Sigmoid colon (tissue), 6 donors: ENCODE measurements at regions not wholly inside any gene's neighbourhood (a gene's known extent, or its start where the extent isn't known, plus 50 kb on each side); places are given as distances from the start of the nearest gene placed in this dataset.

Experiments
- DNase-seq: peaks from one replicate; pipeline ENCODE4 v3.0.0-alpha.2; 2019
- H3K27ac ChIP-seq, 4 donors: fragments of 200-600 bp; sonication (generic); one replicate each; pipeline ENCODE4 v1.5.1; 2016 to 2019; ENCODE audit warnings: mild to moderate bottlenecking in 1 of 4
- H3K27me3 ChIP-seq, 3 donors: fragments of 200-600 bp; sonication (generic); one replicate each; pipeline ENCODE4 v1.5.1; 2019; ENCODE audit warnings: mild to moderate bottlenecking in 1 of 3
- H3K36me3 ChIP-seq, 4 donors: fragments of 200-600 bp; sonication (generic); one replicate each; pipeline ENCODE4 v1.5.1; 2016 to 2019
- H3K4me1 ChIP-seq, 4 donors: fragments of 200-600 bp; sonication (generic); one replicate each; pipeline ENCODE4 v1.5.1; 2017 to 2019
- H3K4me3 ChIP-seq, 4 donors: fragments of 200-600 bp; sonication (generic); one replicate each; pipeline ENCODE4 v1.5.1; 2017 to 2019; ENCODE audit warnings: mild to moderate bottlenecking in 2 of 4, moderate library complexity in 1 of 4
- H3K9me3 ChIP-seq, 4 donors: fragments of 200-600 bp in 3 of 4; sonication (generic) in 3 of 4; one replicate each; pipeline versions ENCODE4 v1.5.1 to v1.6.1; 2013 to 2019
- EP300 ChIP-seq, 4 donors: sonication (generic); formaldehyde crosslinking; IDR thresholded peaks; one replicate each; pipeline ENCODE4 v1.6.1; 2017; ENCODE audit warnings: antibody characterized with exemption in 4 of 4
- POLR2A ChIP-seq, 2 donors: fragments of 450-650 bp; IDR thresholded peaks; one replicate each; pipeline ENCODE4 v1.6.1; 2016; ENCODE audit warnings: antibody characterized with exemption in 2 of 2, mild to moderate bottlenecking in 2 of 2, moderate library complexity in 2 of 2
- POLR2AphosphoS5 ChIP-seq, 4 donors: sonication (generic); formaldehyde crosslinking; IDR thresholded peaks; one replicate each; pipeline ENCODE4 v1.6.1; 2017; ENCODE audit warnings: antibody characterized with exemption in 4 of 4
- WGBS, 2 donors: extraction: QIAGEN DNeasy Blood & Tissue Kit; methylation state at CpG; one replicate each; pipeline ENCODE4 v1.1.7; 2013; 5-methylcytosine and 5-hydroxymethylcytosine counted together
- intact Hi-C: fragments of 100-400 bp; cut with DNase I; formaldehyde crosslinking; loops from one replicate; pipeline ENCODE4 v1.15.1; 2023
- TF ChIP-seq, protein P1 (sequence below), 4 experiments: fragments of 450-650 bp in 3 of 4; fragments of 200-600 bp in 1 of 4; IDR thresholded peaks; one replicate each; pipeline ENCODE4 v1.5.1; 2016 to 2019; ENCODE audit warnings: antibody characterized with exemption in 4 of 4, mild to moderate bottlenecking in 3 of 4, moderate library complexity in 2 of 4
- donor health status: healthy with polysubstance abuse.
- donor health status: healthy.

DNA sequence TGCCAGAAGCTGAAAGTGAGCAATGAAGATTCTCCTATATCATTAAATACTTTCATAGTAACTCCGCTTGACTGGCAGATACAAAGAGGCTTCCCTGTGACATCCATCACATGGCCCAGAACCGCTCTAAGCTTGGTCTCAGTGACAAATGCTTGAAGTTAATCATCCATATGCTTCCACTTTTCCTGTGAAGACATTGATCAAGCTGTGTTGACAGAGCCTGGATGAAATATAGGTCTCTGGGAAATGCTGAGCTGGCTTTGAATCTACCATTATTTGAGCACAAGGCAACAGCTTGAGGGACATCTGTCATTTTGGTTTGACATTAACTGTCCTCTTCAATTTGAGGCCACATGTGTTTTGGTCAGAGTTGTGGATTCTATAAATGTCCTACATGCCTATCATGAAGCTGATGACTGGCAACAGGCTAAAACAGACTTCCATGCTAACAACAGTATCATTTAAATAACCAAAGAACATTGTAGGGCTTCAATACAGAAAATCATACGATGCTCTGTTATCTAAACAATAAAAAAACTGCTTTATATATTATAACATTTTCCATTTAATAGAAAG lies 402.2 kb upstream of the IRAK1BP1 start:
- intact Hi-C loops, result no loop called here
- peaks cover 0 to 5% (median under 1%) of the 10 kb centered on the region in 4 donors for H3K9me3 ChIP-seq
- DNase-seq, result no peak
- H3K27ac ChIP-seq, result no peak overlapping the region
- H3K4me3 ChIP-seq, result no peak overlapping the region
- H3K27me3 ChIP-seq, result no peaks in the 10 kb centered on the region
- no peaks in the 10 kb centered on the region for H3K36me3 ChIP-seq
- TF ChIP-seq EP300 (IDR thresholded peaks at IDR 0.05), result no peak
- TF ChIP-seq POLR2A (IDR thresholded peaks at IDR 0.05), result no peak
- TF ChIP-seq, protein P1, sequence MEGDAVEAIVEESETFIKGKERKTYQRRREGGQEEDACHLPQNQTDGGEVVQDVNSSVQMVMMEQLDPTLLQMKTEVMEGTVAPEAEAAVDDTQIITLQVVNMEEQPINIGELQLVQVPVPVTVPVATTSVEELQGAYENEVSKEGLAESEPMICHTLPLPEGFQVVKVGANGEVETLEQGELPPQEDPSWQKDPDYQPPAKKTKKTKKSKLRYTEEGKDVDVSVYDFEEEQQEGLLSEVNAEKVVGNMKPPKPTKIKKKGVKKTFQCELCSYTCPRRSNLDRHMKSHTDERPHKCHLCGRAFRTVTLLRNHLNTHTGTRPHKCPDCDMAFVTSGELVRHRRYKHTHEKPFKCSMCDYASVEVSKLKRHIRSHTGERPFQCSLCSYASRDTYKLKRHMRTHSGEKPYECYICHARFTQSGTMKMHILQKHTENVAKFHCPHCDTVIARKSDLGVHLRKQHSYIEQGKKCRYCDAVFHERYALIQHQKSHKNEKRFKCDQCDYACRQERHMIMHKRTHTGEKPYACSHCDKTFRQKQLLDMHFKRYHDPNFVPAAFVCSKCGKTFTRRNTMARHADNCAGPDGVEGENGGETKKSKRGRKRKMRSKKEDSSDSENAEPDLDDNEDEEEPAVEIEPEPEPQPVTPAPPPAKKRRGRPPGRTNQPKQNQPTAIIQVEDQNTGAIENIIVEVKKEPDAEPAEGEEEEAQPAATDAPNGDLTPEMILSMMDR (IDR thresholded peaks at IDR 0.05), result no peak
- TF ChIP-seq POLR2AphosphoS5 (IDR thresholded peaks at IDR 0.05), result no peak
- no peaks in the 10 kb centered on the region for H3K4me1 ChIP-seq
- WGBS, 2 donors, result 71 to 72% methylated on average over 3 of the region's 3 CpGs

DNA sequence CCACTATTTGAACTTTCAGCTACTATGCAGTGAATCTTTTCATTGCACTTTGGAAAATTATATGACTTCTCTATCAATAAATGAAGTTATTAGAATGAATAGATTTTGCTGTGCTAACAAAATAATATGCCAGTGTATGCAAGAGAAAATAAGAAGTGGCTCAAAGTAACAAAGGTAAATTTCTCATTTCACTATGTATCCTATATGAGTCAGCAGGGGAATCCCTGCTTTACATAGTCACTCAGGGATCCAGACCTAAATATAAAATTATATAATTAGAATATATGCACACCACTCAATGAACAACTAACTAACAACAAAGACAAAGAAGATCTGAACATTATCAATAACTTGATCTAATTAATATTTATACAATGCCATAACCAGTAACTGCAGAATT lies 390.8 kb upstream of the IRAK1BP1 start:
- no peaks in the 10 kb centered on the region for H3K4me1 ChIP-seq
- no peaks in the 10 kb centered on the region for H3K27me3 ChIP-seq
- no peaks in the 10 kb centered on the region for H3K36me3 ChIP-seq
- H3K4me3 ChIP-seq, result no peak overlapping the region
- TF ChIP-seq EP300 (IDR thresholded peaks at IDR 0.05) (no peak), POLR2AphosphoS5 (IDR thresholded peaks at IDR 0.05) (no peak), POLR2A (IDR thresholded peaks at IDR 0.05) (no peak)
- TF ChIP-seq, protein P1 (IDR thresholded peaks at IDR 0.05), result no peak
- intact Hi-C loops, result no loop called here
- no peak for DNase-seq
- no peak overlapping the region for H3K27ac ChIP-seq
- no peaks in the 10 kb centered on the region for H3K9me3 ChIP-seq

DNA sequence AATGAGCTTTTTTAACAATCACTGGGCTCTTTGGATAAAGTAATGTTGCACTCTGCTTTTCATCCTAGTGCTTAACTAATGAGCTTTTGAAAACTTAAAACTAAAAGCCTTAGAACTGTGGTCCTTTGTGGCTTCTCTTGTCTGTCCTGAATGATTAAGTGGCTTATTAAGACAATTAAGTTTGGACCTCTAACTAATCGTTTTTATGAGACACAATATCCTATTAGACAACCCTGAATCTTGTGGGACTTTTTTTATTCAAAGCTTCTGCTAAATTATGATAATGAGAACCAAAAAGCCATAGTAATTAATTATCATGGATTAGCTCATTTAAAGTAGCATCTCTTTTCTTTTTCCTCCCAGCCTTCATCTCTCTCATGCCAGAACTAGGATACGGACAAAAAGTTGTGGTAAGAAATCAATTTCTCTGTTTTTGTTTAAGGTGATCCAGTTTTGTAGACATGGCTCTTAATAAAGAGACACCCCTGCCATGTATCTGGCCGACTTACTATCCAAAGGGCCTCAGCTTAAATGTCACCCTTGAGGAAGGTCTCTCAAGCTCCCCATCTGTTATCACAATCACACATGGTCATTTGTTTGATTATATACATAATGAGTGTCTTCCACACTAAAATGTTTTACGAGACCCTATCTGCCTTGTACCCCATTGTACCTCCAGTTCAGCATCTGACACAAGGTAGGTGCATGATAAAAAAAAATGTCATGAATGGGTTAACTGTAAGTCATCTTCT lies 384.4 kb upstream of the IRAK1BP1 start:
- Histone ChIP-seq H3K4me1 (no peaks in the 10 kb centered on the region), H3K9me3 (no peaks in the 10 kb centered on the region), H3K36me3 (no peaks in the 10 kb centered on the region), H3K27ac (no peak overlapping the region), H3K27me3 (no peaks in the 10 kb centered on the region), H3K4me3 (no peak overlapping the region)
- TF ChIP-seq EP300 (IDR thresholded peaks at IDR 0.05) (no peak), POLR2AphosphoS5 (IDR thresholded peaks at IDR 0.05) (no peak), POLR2A (IDR thresholded peaks at IDR 0.05) (no peak)
- TF ChIP-seq, protein P1 (IDR thresholded peaks at IDR 0.05), result no peak
- 80 to 81% methylated on average over 4 of the region's 4 CpGs for WGBS, 2 donors
- intact Hi-C loops, result no loop called here
- DNase-seq, result no peak

DNA sequence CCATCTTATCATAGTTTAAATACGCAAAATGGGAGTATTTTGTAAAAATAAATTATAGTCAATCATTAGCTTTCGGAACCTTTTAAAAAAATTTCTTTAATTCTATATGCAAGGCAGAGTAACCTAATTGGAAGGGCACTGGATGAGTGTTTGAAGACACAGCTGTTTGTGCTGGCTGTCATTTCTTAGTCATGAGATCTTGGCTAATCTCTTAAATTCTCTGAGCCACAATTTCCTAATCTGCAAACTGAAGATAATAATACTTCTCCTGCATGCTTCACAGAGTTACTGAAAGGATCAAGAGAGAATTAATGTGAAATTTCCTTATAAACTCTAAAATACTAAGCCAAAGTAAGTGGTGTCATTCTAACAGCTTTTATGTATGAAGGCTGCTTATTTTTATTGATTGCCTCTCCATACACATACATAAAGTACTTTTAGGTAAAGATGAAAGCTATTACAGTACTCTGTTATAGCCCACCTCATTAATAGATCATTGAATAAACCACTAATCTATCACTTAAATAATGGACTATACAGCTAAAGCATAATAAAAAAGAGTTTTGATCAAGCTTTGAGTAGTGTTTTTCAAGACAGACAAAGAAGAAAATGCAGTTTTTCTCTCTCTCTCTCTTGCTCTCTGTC lies 383.7 kb upstream of the IRAK1BP1 start:
- DNase-seq, result no peak
- 87 to 94% methylated on average over 2 of the region's 2 CpGs for WGBS, 2 donors
- no peaks in the 10 kb centered on the region for H3K27me3 ChIP-seq
- no peak overlapping the region for H3K27ac ChIP-seq
- no peak overlapping the region for H3K4me3 ChIP-seq
- TF ChIP-seq, protein P1 (IDR thresholded peaks at IDR 0.05), result no peak
- TF ChIP-seq EP300 (IDR thresholded peaks at IDR 0.05), result no peak
- TF ChIP-seq POLR2A (IDR thresholded peaks at IDR 0.05), result no peak
- TF ChIP-seq POLR2AphosphoS5 (IDR thresholded peaks at IDR 0.05), result no peak
- H3K4me1 ChIP-seq, result no peaks in the 10 kb centered on the region
- no peaks in the 10 kb centered on the region for H3K36me3 ChIP-seq
- no peaks in the 10 kb centered on the region for H3K9me3 ChIP-seq
- intact Hi-C loops, result no loop called here
